ENCODE measurements at regions not wholly inside any gene's neighbourhood (a gene's known extent, or its start where the extent isn't known, plus 50 kb on each side); places are given as distances from the start of the nearest gene placed in this dataset.

GRCh38 chr4:136818811-136819330, 713.4 kb downstream of the PCDH18 start:
- no peaks in the 10 kb centered on the region for H3K9me3 ChIP-seq (replicated peaks in 1 of 3)
- H3K4me3 ChIP-seq = no peak overlapping the region
- H3K36me3 ChIP-seq (replicated peaks in 1 of 2) = no peaks in the 10 kb centered on the region
- no peaks in the 10 kb centered on the region for H3K4me1 ChIP-seq (replicated peaks in 1 of 2)
- 11 to 23% (median 15%) methylated on average over 1 of the region's 1 CpG for WGBS, 4 donors
- no peaks in the 10 kb centered on the region for H3K27me3 ChIP-seq
- TF ChIP-seq CTCF (IDR thresholded peaks at IDR 0.05) (no peak), POLR2A (IDR thresholded peaks at IDR 0.05) (no peak)
- H3K27ac ChIP-seq = no peak overlapping the region
- no peak for DNase-seq
- intact Hi-C loops (cut with DNase I) = no loop called here

- no peak for DNase-seq
- H3K4me1 ChIP-seq (replicated peaks in 1 of 2) = no peaks in the 10 kb centered on the region
- TF ChIP-seq CTCF (IDR thresholded peaks at IDR 0.05) (no peak), POLR2A (IDR thresholded peaks at IDR 0.05) (no peak)
- 93 to 97% (median 96%) methylated on average over 12 to 42 of the region's 42 CpGs for WGBS, 4 donors
- H3K27ac ChIP-seq = no peak overlapping the region
- H3K9me3 ChIP-seq (replicated peaks in 1 of 3) = no peaks in the 10 kb centered on the region
- intact Hi-C loops (cut with DNase I) = no loop called here
- H3K4me3 ChIP-seq = no peak overlapping the region
- no peaks in the 10 kb centered on the region for H3K27me3 ChIP-seq
- no peaks in the 10 kb centered on the region for H3K36me3 ChIP-seq (replicated peaks in 1 of 2)
These were observed 720.0 kb downstream of the PCDH18 start for GRCh38 chr4:136812100-136812880.

DNA sequence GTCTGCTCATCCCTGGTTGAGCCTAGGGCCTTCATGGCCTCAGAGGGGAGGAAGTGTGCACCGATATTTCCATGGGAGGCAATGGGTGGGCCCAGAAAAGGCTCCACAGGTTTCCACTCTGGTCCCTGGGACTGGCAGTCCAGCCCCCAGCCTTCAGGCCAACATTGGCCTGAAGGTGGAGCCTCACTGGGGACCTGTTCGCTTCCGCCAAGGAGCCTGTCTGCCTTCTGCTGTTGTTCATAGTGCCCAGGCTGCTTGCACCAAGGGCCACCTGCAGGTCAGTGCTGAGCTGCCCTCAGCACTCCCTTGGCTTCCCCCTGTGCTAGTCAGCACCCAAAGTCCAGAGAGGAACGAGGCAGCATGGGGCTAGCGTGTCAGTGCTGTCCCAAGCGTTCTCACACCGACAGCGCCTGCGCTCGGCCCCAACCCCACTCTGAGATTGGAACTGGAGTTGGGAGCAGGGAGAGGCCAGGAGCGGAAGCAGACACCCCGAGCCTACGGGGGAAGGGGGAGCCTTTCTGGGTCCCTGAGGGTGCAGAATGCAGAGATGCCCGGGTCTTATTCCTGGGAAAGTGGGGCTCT, 720.7 kb downstream of the PCDH18 start:
- WGBS, 4 donors = 91 to 97% (median 95%) methylated on average over 6 to 14 of the region's 14 CpGs
- H3K27me3 ChIP-seq = no peaks in the 10 kb centered on the region
- TF ChIP-seq CTCF (IDR thresholded peaks at IDR 0.05) (no peak), POLR2A (IDR thresholded peaks at IDR 0.05) (no peak)
- no peak overlapping the region for H3K27ac ChIP-seq
- intact Hi-C loops (cut with DNase I) = no loop called here
- DNase-seq = no peak
- H3K9me3 ChIP-seq (replicated peaks in 1 of 3) = no peaks in the 10 kb centered on the region
- H3K4me3 ChIP-seq = no peak overlapping the region
- no peaks in the 10 kb centered on the region for H3K36me3 ChIP-seq (replicated peaks in 1 of 2)
- no peaks in the 10 kb centered on the region for H3K4me1 ChIP-seq (replicated peaks in 1 of 2)

GRCh38 chr4:136810626-136811025, 721.7 kb downstream of the PCDH18 start:
- H3K4me3 ChIP-seq = no peak overlapping the region
- H3K27me3 ChIP-seq = no peaks in the 10 kb centered on the region
- 71 to 90% (median 83%) methylated on average over 1 to 6 of the region's 6 CpGs for WGBS, 4 donors
- no peak overlapping the region for H3K27ac ChIP-seq
- no peaks in the 10 kb centered on the region for H3K36me3 ChIP-seq (replicated peaks in 1 of 2)
- TF ChIP-seq POLR2A (IDR thresholded peaks at IDR 0.05) (no peak), CTCF (IDR thresholded peaks at IDR 0.05) (no peak)
- no peaks in the 10 kb centered on the region for H3K9me3 ChIP-seq (replicated peaks in 1 of 3)
- intact Hi-C loops (cut with DNase I) = no loop called here
- no peaks in the 10 kb centered on the region for H3K4me1 ChIP-seq (replicated peaks in 1 of 2)
- DNase-seq = no peak
